ENCODE measurements at regions not wholly inside any gene's neighbourhood (a gene's known extent, or its start where the extent isn't known, plus 50 kb on each side); places are given as distances from the start of the nearest gene placed in this dataset.
"Not testable (repeated sequence)": the region's sequence is repeated elsewhere in the genome, so short reads cannot be mapped to it uniquely, and the experiment has no call there.

- not testable (repeated sequence) for TF ChIP-seq CTCF (IDR thresholded peaks at IDR 0.05); ZFX (IDR thresholded peaks at IDR 0.05; ENCODE audit: borderline replicate concordance)
These were observed 121.6 kb downstream of the UNC93B1 start for GRCh38 chr11:67882304-67882703.

Measured in 22Rv1 (cell line).